GM19395 (cell line): ENCODE measurements at regions not wholly inside any gene's neighbourhood (a gene's known extent, or its start where the extent isn't known, plus 50 kb on each side); places are given as distances from the start of the nearest gene placed in this dataset.
A peak's percentile ranks its signal among the peaks of the same experiment; 100 is the strongest.
"Not testable (repeated sequence)": the region's sequence is repeated elsewhere in the genome, so short reads cannot be mapped to it uniquely, and the experiment has no call there.

ENCODE experiments used
- ATAC-seq: cut with Tn5 transposase; IDR thresholded peaks from one replicate; pipeline ENCODE4 v1.9.1; 2021; ENCODE audit warnings: mild to moderate bottlenecking, moderate library complexity; ENCODE audit not compliant: unreplicated experiment

DNA sequence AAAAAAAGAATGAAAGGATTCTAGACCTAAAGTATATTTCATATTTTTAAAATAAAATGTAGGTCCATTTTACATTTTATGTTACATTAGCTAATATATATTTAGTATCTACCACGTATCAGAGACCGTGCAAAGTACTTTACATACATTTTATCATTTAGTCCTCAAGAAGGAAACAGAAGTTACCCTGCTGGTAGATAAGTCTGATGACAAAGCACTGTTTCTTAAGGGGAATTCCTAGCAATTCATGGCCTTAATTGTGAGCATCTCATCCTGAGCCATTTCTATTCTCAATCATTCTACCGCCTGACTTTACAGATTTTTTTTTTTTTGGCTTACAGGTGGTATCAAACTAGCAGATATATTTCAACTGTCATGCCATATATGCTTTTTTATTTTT is 367.7 kb downstream of the PRELID2 start:
- ATAC-seq = no peak

GRCh38 chr5:145466533-145466932 is 368.6 kb downstream of the PRELID2 start:
- no peak for ATAC-seq

- ATAC-seq = no peak
These were observed 369.5 kb downstream of the PRELID2 start for GRCh38 chr5:145465474-145466263.

DNA sequence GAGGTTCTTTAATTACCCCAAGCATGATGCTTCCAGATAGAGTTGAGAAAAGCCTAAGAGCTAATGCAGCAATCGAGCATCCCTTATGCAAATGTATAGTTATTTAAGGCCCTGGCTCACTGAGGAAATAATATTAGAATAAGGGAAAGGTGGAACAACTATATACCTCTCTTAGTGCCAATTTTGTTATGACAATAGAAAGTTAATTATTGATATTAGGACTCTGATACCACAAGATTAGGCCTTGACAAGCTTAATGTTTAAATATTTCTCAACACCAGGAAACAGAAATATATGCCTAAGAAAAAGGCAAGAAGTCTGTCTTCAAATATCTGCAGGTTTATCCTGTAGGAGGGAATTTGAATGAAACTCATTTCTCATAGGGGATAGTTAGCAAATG is 371.0 kb downstream of the PRELID2 start:
- ATAC-seq = no peak

DNA sequence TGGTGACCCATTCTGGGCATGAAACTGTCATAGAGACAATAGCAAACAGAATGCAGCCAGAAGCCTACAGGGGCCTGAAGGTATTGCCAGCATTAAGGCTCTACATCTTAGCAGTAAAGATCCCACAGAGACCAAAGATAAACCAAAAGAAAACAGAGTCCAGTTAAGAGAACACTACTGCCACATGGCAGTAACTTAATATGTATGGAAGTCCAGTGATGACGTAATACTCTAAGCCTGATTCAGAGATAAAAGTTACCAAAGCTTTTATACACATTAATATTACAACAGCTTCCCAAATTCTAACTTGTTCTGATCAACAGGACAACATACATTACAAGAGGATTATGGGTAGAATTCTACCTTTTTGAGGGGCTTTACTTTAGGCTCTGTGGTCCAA is 371.5 kb downstream of the PRELID2 start:
- ATAC-seq = no peak

DNA sequence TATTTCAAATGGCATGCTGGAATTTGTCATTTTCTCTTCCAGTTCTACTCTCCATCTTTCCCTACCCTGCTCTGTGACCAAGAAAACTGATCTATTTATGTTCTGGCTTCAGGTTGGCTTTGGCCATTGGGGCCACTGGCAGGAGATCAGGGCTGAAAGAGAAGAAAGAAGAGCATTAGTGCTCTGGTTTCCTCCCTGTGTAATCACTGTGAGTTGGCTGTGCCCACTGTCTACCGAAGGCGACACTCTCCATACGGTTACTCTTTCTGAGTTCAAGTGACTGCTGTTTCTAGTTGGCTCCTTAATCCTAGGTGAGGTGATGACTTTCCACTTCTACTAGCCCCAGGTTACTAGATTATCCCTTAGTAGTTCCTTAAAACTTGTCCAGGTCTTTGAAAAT is 372.6 kb downstream of the PRELID2 start:
- ATAC-seq = no peak

DNA sequence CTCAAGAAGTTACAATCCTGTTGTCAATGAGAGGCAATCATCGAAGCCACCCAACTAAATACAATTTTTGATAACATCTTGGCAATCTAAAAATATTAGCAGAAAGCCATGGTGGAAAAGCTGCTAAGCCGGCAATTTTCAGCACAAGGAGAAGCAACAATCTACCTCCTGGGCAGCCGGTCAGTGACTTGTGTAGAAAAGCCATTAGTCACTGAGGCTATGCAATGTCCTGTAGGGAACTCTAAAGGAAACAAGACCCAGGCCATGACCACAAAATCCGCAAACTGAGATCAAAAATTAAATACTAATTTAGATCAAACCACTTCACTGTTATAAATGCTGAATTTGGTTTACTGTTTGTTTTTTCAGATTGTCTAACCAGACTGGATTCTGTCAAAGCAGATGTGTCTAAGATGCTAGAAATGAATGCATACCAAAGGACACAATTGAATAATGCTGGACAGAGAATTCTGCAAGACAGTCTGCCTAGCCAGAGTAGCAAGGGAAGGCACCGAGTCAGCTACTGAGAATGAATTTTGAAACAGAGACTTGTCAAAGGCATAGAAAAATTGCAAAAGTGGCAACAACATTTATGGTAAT is 384.8 kb downstream of the PRELID2 start:
- no peak for ATAC-seq

DNA sequence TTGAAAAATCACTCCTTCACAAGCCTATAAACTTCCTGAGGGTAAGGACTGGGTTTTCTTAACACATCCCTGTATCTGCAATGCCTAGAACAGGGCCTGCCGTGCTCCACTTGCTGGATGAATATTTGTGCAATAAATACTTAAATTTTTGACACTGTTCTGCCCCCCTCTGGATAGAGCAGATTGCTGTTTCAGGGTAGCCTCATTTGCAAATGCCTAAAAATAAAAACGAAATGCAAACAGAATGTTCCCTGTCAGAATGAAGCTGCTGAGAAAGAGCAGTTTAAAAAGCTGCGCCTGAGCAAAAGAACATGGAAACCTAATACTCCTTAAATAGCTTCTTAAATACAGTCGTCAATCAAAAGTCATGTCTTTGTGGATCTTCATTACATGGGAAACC is 385.3 kb downstream of the PRELID2 start:
- no peak for ATAC-seq

GRCh38 chr5:145446875-145447274 is 388.3 kb downstream of the PRELID2 start:
- not testable (repeated sequence) for ATAC-seq

GRCh38 chr5:145446412-145446811 is 388.7 kb downstream of the PRELID2 start:
- no peak for ATAC-seq

GRCh38 chr5:145445027-145445426 is 390.1 kb downstream of the PRELID2 start:
- no peak for ATAC-seq

DNA sequence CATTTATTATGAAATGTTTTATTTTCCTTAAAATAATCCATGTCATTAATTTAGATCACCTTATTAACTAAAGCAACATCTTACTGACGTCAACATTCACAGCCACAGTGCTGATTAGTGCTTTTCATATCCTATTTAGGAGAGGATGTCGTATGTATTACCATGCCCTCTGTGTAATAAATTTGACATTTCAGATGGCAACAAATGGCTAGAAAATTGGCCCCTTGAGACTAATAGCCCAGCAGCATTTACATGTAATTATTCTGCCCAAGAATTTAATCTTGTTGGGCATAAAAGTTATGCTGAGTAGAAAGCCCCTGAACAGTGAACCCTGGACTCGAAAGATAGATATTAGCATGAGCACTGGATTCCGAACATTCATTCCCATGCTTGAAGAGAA is 391.2 kb downstream of the PRELID2 start:
- no peak for ATAC-seq

GRCh38 chr5:145443366-145443765 is 391.8 kb downstream of the PRELID2 start:
- no peak for ATAC-seq

GRCh38 chr5:145442661-145443060 is 392.5 kb downstream of the PRELID2 start:
- ATAC-seq = not testable (repeated sequence)

- ATAC-seq = no peak
These were observed 393.9 kb downstream of the PRELID2 start for GRCh38 chr5:145441228-145441627.

DNA sequence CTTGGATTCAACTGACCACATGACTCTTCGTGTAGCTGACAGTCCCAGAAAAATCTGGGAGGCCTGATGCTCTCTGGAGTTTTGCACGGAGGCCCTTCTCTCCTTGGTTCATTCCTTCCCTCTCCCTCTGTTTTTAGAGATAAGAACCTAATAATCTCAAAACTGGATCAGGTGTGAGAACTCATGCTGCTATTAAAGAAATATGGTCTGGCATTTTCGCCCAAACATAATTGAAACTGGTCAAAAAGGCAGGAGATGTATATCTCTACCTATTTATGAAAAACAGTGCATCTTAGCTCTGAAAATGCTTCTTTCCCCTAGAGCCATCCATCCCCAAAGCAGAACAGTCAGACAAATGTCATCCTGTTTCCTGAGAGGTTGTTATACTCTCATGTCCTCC is 397.5 kb downstream of the PRELID2 start:
- no peak for ATAC-seq

DNA sequence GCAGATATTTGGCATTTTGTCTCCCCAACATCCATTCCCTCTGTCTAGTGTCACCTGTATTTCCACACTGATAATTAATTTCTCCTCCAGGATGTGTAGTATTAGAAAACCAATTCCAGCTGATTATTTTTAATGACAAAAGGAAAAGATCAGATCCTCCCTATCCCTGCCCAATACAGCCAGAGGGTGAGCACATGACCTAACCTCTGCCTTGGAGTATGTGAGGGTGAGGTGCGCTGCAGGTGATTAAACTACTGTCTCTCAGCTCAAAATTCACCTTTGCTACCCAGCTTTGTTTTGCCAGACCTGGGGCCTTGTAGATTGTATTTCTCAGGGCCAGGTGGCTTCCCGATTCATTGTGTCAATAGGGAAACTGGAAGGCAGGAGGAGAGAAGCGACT is 402.1 kb downstream of the PRELID2 start:
- no peak for ATAC-seq

DNA sequence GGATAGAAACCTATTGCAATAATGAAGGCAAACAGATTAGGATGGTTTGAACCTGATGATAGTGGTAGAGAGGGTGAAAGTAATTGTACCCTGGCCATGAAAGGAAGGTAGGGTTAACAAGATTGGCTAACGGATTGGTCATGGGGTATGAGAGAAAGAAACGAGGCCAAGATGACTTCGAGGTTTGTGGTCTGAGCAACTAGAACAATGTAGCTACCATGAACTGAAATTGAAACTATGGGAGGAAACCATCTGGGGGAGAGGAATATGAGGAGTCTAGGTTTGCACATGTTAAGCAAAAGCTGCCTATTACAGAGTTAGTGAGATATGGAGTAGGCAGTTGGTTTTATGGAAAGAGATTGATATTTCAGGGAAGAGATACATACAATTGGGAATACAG is 406.0 kb downstream of the PRELID2 start:
- peak; percentile 59 for ATAC-seq

DNA sequence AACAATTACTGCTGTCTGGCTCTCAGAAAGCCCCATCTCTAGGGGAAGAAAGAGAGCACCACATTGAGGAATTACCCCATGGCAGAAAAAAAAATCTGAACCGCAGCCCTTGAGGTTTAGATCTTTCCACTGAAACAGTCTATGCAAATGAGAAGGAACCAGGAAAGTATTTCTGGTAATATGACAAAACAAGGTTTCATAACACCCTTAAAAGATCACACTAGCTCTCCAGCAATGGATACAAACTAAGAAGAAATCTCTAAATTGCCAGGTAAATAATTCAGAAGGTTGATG is 427.1 kb downstream of the PRELID2 start:
- peak; percentile 62 for ATAC-seq

DNA sequence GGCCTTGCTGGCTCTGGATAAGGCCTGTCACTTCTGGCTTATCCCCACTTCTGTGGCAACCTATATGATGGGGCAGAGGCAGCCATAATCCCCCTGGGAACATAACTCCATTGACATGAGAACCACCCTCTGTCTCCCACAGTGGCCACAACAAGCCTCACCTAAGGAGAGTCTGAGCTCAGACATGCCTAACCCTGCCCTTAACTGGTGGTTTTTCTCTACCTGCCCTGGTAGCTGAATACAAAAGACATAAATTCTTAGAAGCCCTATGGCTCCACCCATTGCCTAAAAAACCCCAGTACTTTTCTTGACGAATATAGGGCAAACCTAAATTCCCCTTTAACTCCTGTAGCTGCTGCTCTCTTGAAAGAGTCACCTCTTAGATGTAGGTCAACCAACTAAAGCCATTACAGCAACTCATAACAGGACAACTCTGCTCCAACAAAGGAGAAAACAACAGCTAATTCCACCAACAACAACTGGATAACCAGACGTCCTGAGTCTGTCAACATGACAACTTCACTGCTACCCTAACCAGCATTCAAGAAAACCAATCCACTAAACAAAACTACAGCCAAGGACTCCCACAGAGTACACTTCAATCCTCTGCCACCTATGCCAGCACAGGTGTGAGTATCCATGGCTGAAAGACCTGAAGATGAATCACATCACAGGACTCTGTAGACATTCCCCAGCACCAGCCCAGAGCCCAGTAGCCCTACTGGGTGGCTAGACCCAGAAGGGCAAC is 427.7 kb downstream of the PRELID2 start:
- peak; percentile 53 for ATAC-seq

DNA sequence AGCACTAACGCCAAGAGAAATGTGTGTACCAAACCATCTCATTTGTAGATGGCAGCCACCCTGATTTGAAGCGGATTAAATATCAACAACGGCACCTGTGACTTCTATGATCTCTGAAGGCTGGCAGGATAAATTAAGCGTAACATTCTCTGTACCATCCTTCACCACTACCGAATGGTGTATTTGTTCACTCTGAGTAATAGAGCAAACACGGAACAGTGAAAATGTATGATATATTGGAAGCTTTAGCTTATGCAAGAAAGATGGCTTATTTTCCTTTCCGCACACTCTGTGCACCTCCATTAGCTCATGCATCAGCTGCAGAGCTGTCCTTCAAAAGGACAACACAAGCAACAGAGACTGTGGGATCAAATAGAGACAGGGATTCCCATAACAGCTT is 431.1 kb downstream of the PRELID2 start:
- no peak for ATAC-seq

- ATAC-seq = no peak
These were observed 438.3 kb downstream of the PRELID2 start for GRCh38 chr5:145396888-145397287.
